ENCODE measurements at regions not wholly inside any gene's neighbourhood (a gene's known extent, or its start where the extent isn't known, plus 50 kb on each side); places are given as distances from the start of the nearest gene placed in this dataset.

DNA sequence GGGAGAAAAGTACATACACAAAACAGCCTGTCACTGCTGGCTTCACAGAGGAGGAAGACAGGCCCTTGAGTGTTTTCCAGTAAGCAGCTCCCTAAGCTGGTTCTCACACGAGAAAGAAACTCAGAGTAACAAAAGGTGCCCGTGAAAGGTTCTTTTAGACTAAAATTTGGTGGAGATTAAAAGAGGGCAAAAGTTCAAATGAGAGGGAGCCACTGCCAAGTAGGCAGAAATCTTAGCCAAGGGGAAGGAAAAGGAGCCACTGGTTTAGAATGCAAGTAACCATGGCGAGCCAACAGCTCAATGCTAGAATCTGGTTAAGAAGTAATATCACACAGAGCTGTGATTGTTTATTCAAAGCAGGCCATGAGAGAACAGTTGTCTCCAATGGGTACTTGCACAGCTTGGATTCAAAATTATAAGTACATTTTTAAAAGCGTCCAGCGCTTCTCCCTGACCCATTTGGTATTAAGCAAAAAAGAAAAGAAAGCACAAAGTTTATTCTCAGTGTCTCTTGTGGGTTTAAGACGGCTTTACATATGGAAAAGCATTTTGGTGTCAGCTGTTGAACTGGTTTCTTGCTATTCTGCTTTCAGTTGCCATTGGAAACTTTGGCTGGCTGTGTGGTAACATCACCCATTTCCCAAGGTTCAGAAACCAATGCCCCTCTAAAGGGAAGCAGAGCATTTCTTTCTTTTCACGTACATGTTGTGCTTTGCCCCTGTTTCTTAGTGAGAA lies 648.5 kb downstream of the RNF144B start:
- DNase-seq (ENCODE audit: low read depth) = no peak

GRCh38 chr6:19036196-19036555 lies 649.0 kb downstream of the RNF144B start:
- DNase-seq (ENCODE audit: low read depth) = no peak

DNA sequence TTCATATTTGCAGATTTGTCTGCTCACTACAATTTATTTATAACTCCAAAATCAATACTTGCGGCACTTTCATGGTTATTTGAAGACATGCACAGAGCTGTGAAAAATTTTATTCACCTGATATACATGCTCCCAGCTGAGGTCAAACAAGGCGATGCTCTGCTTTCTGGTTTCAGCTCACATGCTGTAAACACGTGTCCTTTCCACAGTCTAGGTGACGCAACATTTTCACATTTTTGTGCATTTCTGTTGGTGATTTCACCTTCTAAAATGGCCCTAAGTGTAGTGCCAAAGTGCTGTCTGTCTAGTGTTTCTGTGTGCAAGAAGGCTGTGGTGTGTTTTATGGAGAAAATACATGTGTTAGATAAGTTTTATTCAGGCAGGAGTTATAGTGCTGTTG lies 650.5 kb downstream of the RNF144B start:
- no peak for DNase-seq (ENCODE audit: low read depth)

GRCh38 chr6:19039287-19039686 lies 652.1 kb downstream of the RNF144B start:
- DNase-seq (ENCODE audit: low read depth) = no peak

- DNase-seq (ENCODE audit: low read depth) = no peak
Measured at GRCh38 chr6:19041906-19042305, 654.8 kb downstream of the RNF144B start.

DNA sequence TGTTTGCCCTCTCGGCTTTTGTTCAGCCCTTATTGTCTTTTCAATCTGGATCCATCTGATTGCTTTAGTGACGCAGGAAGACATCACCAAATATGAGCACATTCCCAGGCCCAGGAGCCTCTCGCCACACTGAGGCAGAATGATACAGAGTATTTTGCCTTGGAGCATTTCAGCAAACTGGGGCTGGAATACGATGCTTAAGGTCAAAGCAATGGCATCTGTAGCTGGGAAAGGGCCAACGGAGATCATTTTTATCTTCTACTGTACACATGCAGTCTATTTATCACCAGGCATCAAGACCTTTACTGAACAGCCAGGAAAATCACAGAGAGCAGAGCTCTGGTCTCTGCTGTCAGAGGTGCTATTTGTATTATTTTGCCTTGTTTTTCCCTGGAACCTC lies 655.3 kb downstream of the RNF144B start:
- DNase-seq (ENCODE audit: low read depth) = no peak

- no peak for DNase-seq (ENCODE audit: low read depth)
Measured at GRCh38 chr6:19050765-19051164, 663.6 kb downstream of the RNF144B start.

GRCh38 chr6:19052219-19052618 lies 665.1 kb downstream of the RNF144B start:
- DNase-seq (ENCODE audit: low read depth) = no peak

DNA sequence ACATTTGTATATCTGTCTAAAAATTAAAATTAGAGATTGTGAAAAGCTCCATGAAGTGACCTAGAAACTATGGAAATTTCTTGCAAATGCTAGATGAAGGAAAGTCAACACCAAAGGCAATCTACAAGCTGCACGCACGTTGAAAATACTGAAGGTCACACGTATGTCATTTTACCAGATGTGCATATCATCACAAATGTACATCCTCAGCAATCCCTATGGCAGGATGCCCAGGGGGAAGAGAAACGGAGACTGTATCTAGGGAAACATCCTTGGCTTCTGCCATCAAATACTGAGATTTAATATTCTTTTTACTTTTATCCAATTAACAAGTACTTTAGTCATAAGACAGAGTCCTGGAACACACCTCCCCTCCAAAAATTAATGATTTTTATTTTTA lies 672.0 kb downstream of the RNF144B start:
- DNase-seq (ENCODE audit: low read depth) = no peak

DNA sequence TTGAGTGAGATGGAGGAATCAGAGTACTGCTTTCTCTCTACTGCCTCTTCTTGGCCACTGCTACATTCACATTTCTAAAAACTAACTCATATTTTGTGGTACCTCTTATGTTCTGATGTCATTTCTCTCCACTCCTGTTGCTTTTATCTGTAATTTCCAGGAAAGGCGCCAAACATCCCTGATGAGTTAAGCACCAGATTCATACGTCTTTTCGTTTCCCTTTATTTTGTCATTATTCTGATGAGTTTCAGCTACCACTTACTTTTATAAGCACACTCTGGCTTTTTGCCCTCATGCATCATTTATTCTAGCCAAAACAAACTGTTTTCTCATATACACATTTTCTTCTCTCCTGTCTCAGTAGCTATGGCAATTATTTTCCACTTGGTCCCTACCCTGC lies 680.0 kb downstream of the RNF144B start:
- no peak for DNase-seq (ENCODE audit: low read depth)

DNA sequence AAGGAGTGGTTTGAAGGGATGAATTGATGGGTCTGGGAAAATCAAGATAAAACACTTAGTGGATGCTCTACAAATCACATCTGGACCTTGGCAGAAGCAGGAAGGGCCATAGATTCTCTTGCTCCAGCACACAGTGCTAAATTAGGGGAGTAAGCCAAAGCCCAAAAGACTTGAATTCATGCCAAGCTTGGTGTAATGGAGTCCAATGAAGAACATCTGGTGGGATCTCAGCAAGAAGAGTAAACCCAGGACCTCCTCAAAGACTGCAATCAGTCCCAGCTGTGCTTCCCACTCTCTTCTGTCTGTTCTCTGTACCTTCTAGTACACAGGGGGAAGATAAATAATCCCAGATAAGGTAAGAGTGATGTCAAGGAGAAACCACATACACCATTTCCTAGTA lies 683.4 kb downstream of the RNF144B start:
- no peak for DNase-seq (ENCODE audit: low read depth)

DNA sequence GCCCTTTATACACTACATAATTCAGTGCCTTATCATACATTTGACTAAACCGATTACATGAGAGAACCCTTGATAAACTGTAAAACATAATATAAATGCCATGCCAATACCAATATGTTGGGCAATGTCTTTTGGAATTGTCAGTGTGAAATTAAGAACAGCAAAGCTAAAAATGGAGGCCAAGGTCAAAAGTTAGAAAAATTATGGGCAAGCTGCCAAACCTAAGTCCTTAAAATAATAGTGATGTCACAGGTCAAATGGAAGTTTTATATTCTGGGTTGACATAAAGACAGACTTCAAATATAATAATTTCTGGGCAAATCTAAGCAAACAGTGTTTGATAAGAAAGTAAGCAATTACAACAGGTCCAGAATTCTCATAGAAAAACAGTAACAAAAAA lies 696.7 kb downstream of the RNF144B start:
- DNase-seq (ENCODE audit: low read depth) = no peak

- no peak for DNase-seq (ENCODE audit: low read depth)
Measured at GRCh38 chr6:19086480-19086879, 699.3 kb downstream of the RNF144B start.

DNA sequence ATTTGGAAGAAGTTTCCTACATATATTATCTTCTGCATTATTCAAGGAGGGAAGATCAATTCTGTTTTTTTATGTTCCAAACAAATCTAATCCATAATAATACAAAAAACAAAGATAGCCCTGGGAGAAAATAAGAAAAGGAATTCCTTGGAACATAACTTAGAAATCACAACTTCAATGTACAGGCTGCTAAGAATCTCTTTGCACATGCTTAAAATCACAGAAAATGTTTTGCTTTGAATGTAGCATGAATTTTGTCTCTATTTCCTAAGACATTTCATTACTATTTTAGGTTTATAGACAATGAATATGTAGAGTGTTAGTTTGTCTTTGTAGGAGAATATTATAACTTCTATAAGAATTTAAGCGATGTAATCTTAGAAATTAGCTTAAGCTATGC lies 700.1 kb downstream of the RNF144B start:
- DNase-seq (ENCODE audit: low read depth) = no peak

GRCh38 chr6:19087897-19088296 lies 700.7 kb downstream of the RNF144B start:
- DNase-seq (ENCODE audit: low read depth) = no peak

DNA sequence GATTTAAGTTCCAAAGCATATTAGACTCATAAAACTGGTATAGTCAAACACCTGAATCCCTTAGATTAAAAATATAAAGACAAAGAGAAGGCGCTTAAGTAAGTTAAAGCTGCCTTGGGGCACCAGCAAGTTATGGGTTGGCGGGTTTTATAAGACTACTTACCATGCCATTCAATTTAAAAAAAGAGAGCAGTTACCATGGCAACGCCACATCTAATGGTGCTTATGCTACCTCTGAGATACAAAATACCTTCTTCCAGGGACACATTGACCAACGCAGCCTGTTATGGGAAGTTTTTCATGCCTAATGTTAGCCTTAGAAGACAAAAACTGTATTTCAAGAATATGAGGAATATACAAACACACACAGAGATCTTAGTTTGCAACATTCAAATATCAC lies 713.6 kb downstream of the RNF144B start:
- DNase-seq (ENCODE audit: low read depth) = no peak

DNA sequence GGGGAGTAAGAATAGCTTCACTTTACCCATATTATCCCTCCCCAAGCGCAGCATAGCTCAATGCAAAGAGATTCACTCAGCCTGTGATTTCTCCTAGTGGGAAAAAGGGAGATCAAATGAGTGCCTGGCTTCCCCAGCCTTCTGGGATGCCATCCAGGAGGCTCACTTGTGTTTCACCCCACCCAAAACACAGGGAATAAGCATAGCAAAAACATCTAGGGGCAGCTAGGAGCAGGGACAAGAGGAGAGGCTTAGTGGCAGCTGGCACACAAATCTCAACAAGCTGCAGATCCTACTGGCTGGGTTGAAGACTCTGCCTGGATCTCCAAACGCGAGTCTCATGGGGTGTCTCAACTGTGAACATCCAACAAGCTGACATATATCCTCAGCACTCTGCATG lies 715.8 kb downstream of the RNF144B start:
- no peak for DNase-seq (ENCODE audit: low read depth)

- DNase-seq (ENCODE audit: low read depth) = no peak
Measured at GRCh38 chr6:19107468-19107867, 720.3 kb downstream of the RNF144B start.

- no peak for DNase-seq (ENCODE audit: low read depth)
Measured at GRCh38 chr6:19121521-19121920, 715.6 kb upstream of the ID4 start.

DNA sequence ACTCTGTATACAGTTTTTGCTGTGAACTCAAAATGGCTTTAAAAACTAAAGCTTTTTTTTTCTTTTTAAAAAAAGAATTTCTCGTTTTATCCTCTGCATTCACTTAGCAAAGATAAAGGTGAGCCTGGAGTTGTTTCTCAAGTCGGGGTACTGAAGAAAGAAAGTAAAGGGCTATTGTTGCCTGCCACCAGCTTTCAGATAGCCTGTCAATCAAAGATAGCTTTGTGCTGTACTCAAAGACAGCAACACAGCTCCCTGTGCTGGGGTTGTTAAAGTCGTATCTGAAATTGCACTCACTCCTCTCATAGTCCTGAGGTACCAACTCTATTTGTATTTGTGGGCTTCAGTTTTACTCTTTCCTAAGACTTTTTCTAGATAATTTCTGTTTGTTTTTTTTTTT lies 710.1 kb upstream of the ID4 start:
- DNase-seq (ENCODE audit: low read depth) = no peak

DNA sequence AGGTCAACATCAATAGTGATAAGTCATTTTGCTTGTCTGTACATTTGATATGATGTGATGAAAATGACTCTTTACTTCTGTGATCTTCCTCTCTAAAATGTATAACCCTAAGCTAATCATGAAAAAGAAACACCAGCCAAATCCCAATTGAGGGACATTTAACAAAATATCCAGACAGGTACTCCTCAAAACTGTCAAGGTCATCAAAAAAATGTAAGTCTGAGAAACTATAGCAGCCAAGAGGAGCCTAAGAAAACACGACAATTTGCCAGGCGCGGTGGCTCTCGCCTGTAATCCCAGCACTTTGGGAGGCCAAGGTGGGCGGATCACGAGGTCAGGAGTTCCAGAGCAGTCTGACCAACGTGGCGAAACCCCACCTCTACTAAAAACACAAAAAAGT lies 708.5 kb upstream of the ID4 start:
- DNase-seq (ENCODE audit: low read depth) = no peak

DNA sequence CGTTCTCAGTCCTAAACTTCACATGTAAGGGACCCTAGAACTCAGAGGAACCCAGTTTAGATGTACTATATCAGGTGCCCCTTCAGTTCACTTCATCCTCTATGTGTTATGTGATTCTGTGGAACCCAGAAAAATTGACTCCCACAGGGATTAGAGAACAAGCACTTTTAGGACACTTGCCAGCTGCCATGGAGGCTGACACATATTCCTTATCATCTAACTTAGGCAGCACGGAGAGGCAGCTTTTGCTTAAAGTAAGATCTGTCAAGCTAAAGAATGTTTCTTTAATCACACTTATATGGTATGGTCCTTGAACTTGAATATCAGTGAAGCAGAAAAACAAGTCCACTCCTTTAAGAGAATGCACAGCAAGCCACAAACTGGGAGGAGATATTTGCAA lies 701.5 kb upstream of the ID4 start:
- no peak for DNase-seq (ENCODE audit: low read depth)

- DNase-seq (ENCODE audit: low read depth) = no peak
Measured at GRCh38 chr6:19137505-19137904, 699.7 kb upstream of the ID4 start.

- no peak for DNase-seq (ENCODE audit: low read depth)
Measured at GRCh38 chr6:19142275-19142674, 694.9 kb upstream of the ID4 start.

Data from forelimb muscle (tissue), 1 donor.